Colonic mucosa (tissue), 4 donors: ENCODE measurements at regions not wholly inside any gene's neighbourhood (a gene's known extent, or its start where the extent isn't known, plus 50 kb on each side); places are given as distances from the start of the nearest gene placed in this dataset.
"Not testable (repeated sequence)": the region's sequence is repeated elsewhere in the genome, so short reads cannot be mapped to it uniquely, and the experiment has no call there.

Source experiments
- DNase-seq: peaks from one replicate; pipeline ENCODE4 v3.0.0-alpha.2; 2020
- H3K27ac ChIP-seq: fragments of 200-600 bp; one replicate; pipeline ENCODE4 v1.8.0; 2021
- H3K27me3 ChIP-seq: fragments of 200-600 bp; one replicate; pipeline ENCODE4 v1.8.0; 2021
- H3K36me3 ChIP-seq: fragments of 200-600 bp; one replicate; pipeline ENCODE4 v1.8.0; 2021
- H3K4me1 ChIP-seq: fragments of 200-600 bp; one replicate; pipeline ENCODE4 v1.8.0; 2021; ENCODE audit warnings: mild to moderate bottlenecking
- H3K4me3 ChIP-seq: fragments of 200-600 bp; one replicate; pipeline ENCODE4 v1.8.0; 2021
- H3K9ac ChIP-seq, 2 donors: one replicate each; pipeline ENCODE4 v1.7.0; 2013; ENCODE audit warnings: control low read depth in 2 of 2, low read depth in 2 of 2, low read length in 2 of 2
- H3K9me3 ChIP-seq: fragments of 200-600 bp; one replicate; pipeline ENCODE4 v1.8.0; 2021
- CTCF ChIP-seq: fragments of 200-600 bp; IDR thresholded peaks from one replicate; pipeline ENCODE4 v1.8.0; 2022; ENCODE audit warnings: antibody characterized with exemption, mild to moderate bottlenecking
- intact Hi-C: fragments of 100-400 bp; cut with DNase I; formaldehyde crosslinking; loops from one replicate; pipeline ENCODE4 v1.14.1; 2022
- donor health status: healthy.
- donor health status: DM: no; HTN: no; CAD: no.
- donor health status: DM: no; HTN: no; CAD: no.

GRCh38 chr4:160505724-160506123 lies 1402.8 kb downstream of the RAPGEF2 start:
- no peak for TF ChIP-seq CTCF
- no peaks in the 10 kb centered on the region for H3K9me3 ChIP-seq
- H3K4me3 ChIP-seq: no peak overlapping the region
- no peaks in the 10 kb centered on the region for H3K36me3 ChIP-seq
- no peak for DNase-seq
- no peak overlapping the region for H3K27ac ChIP-seq
- H3K27me3 ChIP-seq: no peaks in the 10 kb centered on the region
- H3K4me1 ChIP-seq: no peaks in the 10 kb centered on the region
- H3K9ac ChIP-seq: no peak overlapping the region
- intact Hi-C loops: no loop called here

GRCh38 chr4:160510928-160511327 lies 1408.0 kb downstream of the RAPGEF2 start:
- Histone ChIP-seq H3K36me3 (no peaks in the 10 kb centered on the region), H3K4me3 (no peak overlapping the region), H3K27ac (no peak overlapping the region), H3K9me3 (no peaks in the 10 kb centered on the region), H3K4me1 (no peaks in the 10 kb centered on the region), H3K27me3 (no peaks in the 10 kb centered on the region), H3K9ac (no peak overlapping the region)
- DNase-seq: no peak
- intact Hi-C loops: no loop called here
- no peak for TF ChIP-seq CTCF

- intact Hi-C loops: no loop called here
- Histone ChIP-seq H3K4me1 (no peaks in the 10 kb centered on the region), H3K27ac (no peak overlapping the region), H3K9ac (no peak overlapping the region), H3K4me3 (no peak overlapping the region), H3K36me3 (no peaks in the 10 kb centered on the region), H3K9me3 (no peaks in the 10 kb centered on the region), H3K27me3 (no peaks in the 10 kb centered on the region)
- DNase-seq: no peak
- TF ChIP-seq CTCF: no peak
These were observed 1411.2 kb downstream of the RAPGEF2 start for GRCh38 chr4:160514126-160514525.

- no peak overlapping the region for H3K4me3 ChIP-seq
- no peaks in the 10 kb centered on the region for H3K36me3 ChIP-seq
- TF ChIP-seq CTCF: no peak
These were observed 1420.4 kb downstream of the RAPGEF2 start for GRCh38 chr4:160523231-160523630.

GRCh38 chr4:160537681-160538080 lies 1434.8 kb downstream of the RAPGEF2 start:
- H3K27ac ChIP-seq: no peak overlapping the region
- intact Hi-C loops: no loop called here
- no peak for TF ChIP-seq CTCF
- no peak for DNase-seq
- no peak overlapping the region for H3K4me3 ChIP-seq
- H3K27me3 ChIP-seq: no peaks in the 10 kb centered on the region
- H3K9me3 ChIP-seq: no peaks in the 10 kb centered on the region
- no peaks in the 10 kb centered on the region for H3K36me3 ChIP-seq
- H3K4me1 ChIP-seq: no peaks in the 10 kb centered on the region
- no peak overlapping the region for H3K9ac ChIP-seq

More at GRCh38 chr4:160523231-160523630, 1420.4 kb downstream of the RAPGEF2 start:
- DNase-seq: no peak
- H3K4me1 ChIP-seq: no peaks in the 10 kb centered on the region
- no peaks in the 10 kb centered on the region for H3K27me3 ChIP-seq
- no peak overlapping the region for H3K27ac ChIP-seq
- no peaks in the 10 kb centered on the region for H3K9me3 ChIP-seq
- no peak overlapping the region for H3K9ac ChIP-seq
- intact Hi-C loops: no loop called here

GRCh38 chr4:160546201-160546600 lies 1443.3 kb downstream of the RAPGEF2 start:
- TF ChIP-seq CTCF: no peak
- no peaks in the 10 kb centered on the region for H3K36me3 ChIP-seq
- H3K27me3 ChIP-seq: no peaks in the 10 kb centered on the region

GRCh38 chr4:160549951-160550519 lies 1447.2 kb downstream of the RAPGEF2 start:
- H3K9me3 ChIP-seq, H3K9ac ChIP-seq, H3K27ac ChIP-seq, H3K36me3 ChIP-seq, H3K4me3 ChIP-seq, H3K27me3 ChIP-seq, DNase-seq, H3K4me1 ChIP-seq, intact Hi-C loops: not testable (repeated sequence)

More at GRCh38 chr4:160546201-160546600, 1443.3 kb downstream of the RAPGEF2 start:
- intact Hi-C loops: no loop called here
- Histone ChIP-seq H3K9me3 (no peaks in the 10 kb centered on the region), H3K4me1 (no peaks in the 10 kb centered on the region), H3K27ac (no peak overlapping the region), H3K9ac (no peak overlapping the region), H3K4me3 (no peak overlapping the region)
- no peak for DNase-seq
